MM.1S (cell line): ENCODE measurements at regions not wholly inside any gene's neighbourhood (a gene's known extent, or its start where the extent isn't known, plus 50 kb on each side); places are given as distances from the start of the nearest gene placed in this dataset.

Experiments
- DNase-seq: peaks from one replicate; pipeline ENCODE4 v3.0.0-alpha.2; 2015
- H2AFZ ChIP-seq: fragments of 300-600 bp; sonication (generic); 2 replicates; pipeline ENCODE4 v1.6.0; 2016; ENCODE audit warnings: antibody characterized with exemption, low read length
- H3F3A ChIP-seq: fragments of 300-600 bp; sonication (generic); 2 replicates; pipeline ENCODE4 v1.6.1; 2016; ENCODE audit warnings: mild to moderate bottlenecking, antibody characterized with exemption, low read length, moderate library complexity, mixed read lengths; ENCODE audit not compliant: insufficient read depth
- H3K27ac ChIP-seq: fragments of 300-600 bp; sonication (generic); 2 replicates; pipeline ENCODE4 v1.5.1; 2016; ENCODE audit warnings: mild to moderate bottlenecking, low read length
- H3K27me3 ChIP-seq: fragments of 300-600 bp; sonication (generic); replicated peaks from 2 replicates; pipeline ENCODE4 v1.6.0; 2016; ENCODE audit warnings: low read length; ENCODE audit not compliant: insufficient read depth
- H3K36me3 ChIP-seq: fragments of 300-600 bp; sonication (generic); replicated peaks from 2 replicates; pipeline ENCODE4 v1.6.1; 2016; ENCODE audit warnings: mild to moderate bottlenecking, low read length, mixed read lengths; ENCODE audit not compliant: insufficient read depth
- H3K4me1 ChIP-seq: fragments of 300-600 bp; sonication (generic); 2 replicates; pipeline ENCODE4 v1.6.1; 2016; ENCODE audit warnings: low read length, mixed read lengths
- H3K4me2 ChIP-seq: fragments of 300-600 bp; sonication (generic); 2 replicates; pipeline ENCODE4 v1.6.0; 2016; ENCODE audit warnings: low read depth, low read length
- H3K4me3 ChIP-seq: fragments of 300-600 bp; sonication (generic); 2 replicates; pipeline ENCODE4 v1.5.1; 2016; ENCODE audit warnings: low read length, mixed read lengths
- H3K79me2 ChIP-seq: fragments of 300-600 bp; sonication (generic); 2 replicates; pipeline ENCODE4 v1.6.1; 2016; ENCODE audit warnings: mixed run types, low read length, mixed read lengths
- H3K9ac ChIP-seq: fragments of 300-600 bp; sonication (generic); 2 replicates; pipeline ENCODE4 v1.6.1; 2016; ENCODE audit warnings: low read length, mixed read lengths
- H3K9me2 ChIP-seq: fragments of 300-600 bp; sonication (generic); replicated peaks from 2 replicates; pipeline ENCODE4 v1.6.1; 2016; ENCODE audit warnings: mild to moderate bottlenecking, low read length, mixed read lengths; ENCODE audit not compliant: insufficient read depth
- H3K9me3 ChIP-seq: fragments of 300-600 bp; sonication (generic); replicated peaks from 2 replicates; pipeline ENCODE4 v1.6.1; 2016; ENCODE audit warnings: mild to moderate bottlenecking, low read length, mixed read lengths; ENCODE audit not compliant: insufficient read depth
- H4K20me1 ChIP-seq: fragments of 300-600 bp; sonication (generic); 2 replicates; pipeline ENCODE4 v1.6.1; 2016; ENCODE audit warnings: mild to moderate bottlenecking, low read length, moderate library complexity, mixed read lengths; ENCODE audit not compliant: insufficient read depth
- EZH2 ChIP-seq: fragments of 300-600 bp; sonication (generic); optimal IDR thresholded peaks from 2 replicates; pipeline ENCODE3; 2017; ENCODE audit warnings: low read depth, mild to moderate bottlenecking, antibody characterized with exemption, low read length, mixed read lengths
- EZH2phosphoT487 ChIP-seq: fragments of 300-600 bp; sonication (generic); IDR thresholded peaks from 2 replicates; pipeline ENCODE4 v1.6.1; 2018; ENCODE audit warnings: antibody characterized with exemption, low read length
- TF ChIP-seq, protein P1 (sequence below): fragments of 300-600 bp; sonication (generic); IDR thresholded peaks from 2 replicates; pipeline ENCODE4 v1.5.1; 2016; ENCODE audit warnings: antibody characterized with exemption, low read length, mixed read lengths

DNA sequence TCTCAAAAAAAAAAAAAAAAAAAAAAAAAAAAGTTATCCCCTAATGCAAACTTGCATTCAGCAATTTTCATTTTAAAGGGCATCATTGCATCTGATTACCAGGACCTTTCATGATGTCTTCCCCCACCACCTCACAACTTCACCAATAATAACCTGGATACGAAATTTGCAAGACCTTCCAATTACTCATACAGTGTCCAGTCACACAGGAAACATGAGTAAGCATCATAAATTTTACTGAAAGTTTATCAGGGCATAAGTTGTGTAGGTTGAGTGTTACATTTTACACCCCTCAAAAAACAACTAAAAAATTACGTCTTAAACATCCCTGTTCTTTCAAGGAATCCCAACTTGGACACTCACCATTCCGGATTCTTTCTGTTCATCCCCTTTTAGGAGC, 79.1 kb upstream of the ANKEF1 start:
- no peak for TF ChIP-seq EZH2
- TF ChIP-seq, protein P1, sequence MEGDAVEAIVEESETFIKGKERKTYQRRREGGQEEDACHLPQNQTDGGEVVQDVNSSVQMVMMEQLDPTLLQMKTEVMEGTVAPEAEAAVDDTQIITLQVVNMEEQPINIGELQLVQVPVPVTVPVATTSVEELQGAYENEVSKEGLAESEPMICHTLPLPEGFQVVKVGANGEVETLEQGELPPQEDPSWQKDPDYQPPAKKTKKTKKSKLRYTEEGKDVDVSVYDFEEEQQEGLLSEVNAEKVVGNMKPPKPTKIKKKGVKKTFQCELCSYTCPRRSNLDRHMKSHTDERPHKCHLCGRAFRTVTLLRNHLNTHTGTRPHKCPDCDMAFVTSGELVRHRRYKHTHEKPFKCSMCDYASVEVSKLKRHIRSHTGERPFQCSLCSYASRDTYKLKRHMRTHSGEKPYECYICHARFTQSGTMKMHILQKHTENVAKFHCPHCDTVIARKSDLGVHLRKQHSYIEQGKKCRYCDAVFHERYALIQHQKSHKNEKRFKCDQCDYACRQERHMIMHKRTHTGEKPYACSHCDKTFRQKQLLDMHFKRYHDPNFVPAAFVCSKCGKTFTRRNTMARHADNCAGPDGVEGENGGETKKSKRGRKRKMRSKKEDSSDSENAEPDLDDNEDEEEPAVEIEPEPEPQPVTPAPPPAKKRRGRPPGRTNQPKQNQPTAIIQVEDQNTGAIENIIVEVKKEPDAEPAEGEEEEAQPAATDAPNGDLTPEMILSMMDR = no peak
- Histone ChIP-seq H3K9ac (no peak overlapping the region), H3K79me2 (no peaks in the 10 kb centered on the region), H3K36me3 (no peaks in the 10 kb centered on the region), H3F3A (no peaks in the 10 kb centered on the region), H2AFZ (no peak overlapping the region), H3K27ac (no peak overlapping the region), H3K9me3 (no peaks in the 10 kb centered on the region), H3K9me2 (no peaks in the 10 kb centered on the region), H4K20me1 (no peaks in the 10 kb centered on the region), H3K4me3 (no peak overlapping the region), H3K4me1 (no peaks in the 10 kb centered on the region), H3K27me3 (no peaks in the 10 kb centered on the region), H3K4me2 (no peak overlapping the region)
- no peak for DNase-seq

DNA sequence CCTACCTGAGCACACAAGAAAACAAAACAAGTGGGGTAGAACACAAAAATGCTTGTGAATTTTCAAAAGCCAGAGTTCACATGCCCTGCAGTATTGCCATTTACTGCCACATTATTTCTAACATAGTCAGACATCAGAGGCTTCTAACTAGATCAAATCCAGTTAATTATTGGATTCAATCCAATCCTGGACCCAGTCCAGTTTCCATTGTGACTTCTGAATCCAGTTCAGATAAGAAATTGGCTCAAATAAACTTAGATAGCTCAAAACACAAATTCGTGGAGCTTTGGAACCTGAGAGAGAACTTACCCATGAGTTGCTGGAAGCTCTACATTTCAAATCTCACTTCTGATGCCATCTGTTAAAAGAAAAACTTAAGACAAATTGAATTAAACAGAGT, 85.2 kb upstream of the ANKEF1 start:
- Histone ChIP-seq H3K9ac (no peak overlapping the region), H2AFZ (no peak overlapping the region), H3K36me3 (no peaks in the 10 kb centered on the region), H3K4me2 (no peak overlapping the region), H3K9me2 (no peaks in the 10 kb centered on the region), H3K4me3 (no peak overlapping the region), H3K4me1 (no peaks in the 10 kb centered on the region), H3K27me3 (no peaks in the 10 kb centered on the region), H3K27ac (no peak overlapping the region), H4K20me1 (no peaks in the 10 kb centered on the region), H3K9me3 (no peaks in the 10 kb centered on the region), H3K79me2 (no peaks in the 10 kb centered on the region), H3F3A (no peaks in the 10 kb centered on the region)
- TF ChIP-seq EZH2phosphoT487 = no peak
- no peak for TF ChIP-seq EZH2
- DNase-seq = no peak

DNA sequence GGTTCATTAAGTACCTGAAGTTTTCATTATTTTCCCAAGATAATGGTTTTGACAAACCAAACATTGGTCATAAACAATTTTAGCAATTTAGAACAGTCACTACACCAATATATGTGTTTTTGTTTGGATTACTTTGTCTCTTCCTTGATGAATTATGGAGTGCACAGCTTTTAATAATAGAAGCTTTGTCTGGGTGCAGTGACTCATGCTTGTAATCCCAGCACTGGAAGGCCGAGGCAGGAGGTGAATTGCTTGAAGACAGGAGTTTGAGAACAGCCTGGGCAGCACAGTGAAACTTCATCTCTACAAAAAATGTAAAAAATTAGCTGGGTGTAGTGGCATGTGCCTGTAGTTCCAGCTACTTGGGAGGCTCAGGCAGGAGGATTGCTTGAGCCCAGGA, 89.4 kb upstream of the ANKEF1 start:
- Histone ChIP-seq H3K9me2 (no peaks in the 10 kb centered on the region), H3K79me2 (no peaks in the 10 kb centered on the region), H3K27me3 (no peaks in the 10 kb centered on the region), H3K4me2 (no peak overlapping the region), H3K9me3 (no peaks in the 10 kb centered on the region), H2AFZ (no peak overlapping the region), H3K4me1 (no peaks in the 10 kb centered on the region), H3K4me3 (no peak overlapping the region), H3F3A (no peaks in the 10 kb centered on the region), H3K36me3 (no peaks in the 10 kb centered on the region), H3K9ac (no peak overlapping the region), H4K20me1 (no peaks in the 10 kb centered on the region), H3K27ac (no peak overlapping the region)
- no peak for TF ChIP-seq EZH2
- TF ChIP-seq EZH2phosphoT487 = no peak
- TF ChIP-seq, protein P1 = no peak
- no peak for DNase-seq

DNA sequence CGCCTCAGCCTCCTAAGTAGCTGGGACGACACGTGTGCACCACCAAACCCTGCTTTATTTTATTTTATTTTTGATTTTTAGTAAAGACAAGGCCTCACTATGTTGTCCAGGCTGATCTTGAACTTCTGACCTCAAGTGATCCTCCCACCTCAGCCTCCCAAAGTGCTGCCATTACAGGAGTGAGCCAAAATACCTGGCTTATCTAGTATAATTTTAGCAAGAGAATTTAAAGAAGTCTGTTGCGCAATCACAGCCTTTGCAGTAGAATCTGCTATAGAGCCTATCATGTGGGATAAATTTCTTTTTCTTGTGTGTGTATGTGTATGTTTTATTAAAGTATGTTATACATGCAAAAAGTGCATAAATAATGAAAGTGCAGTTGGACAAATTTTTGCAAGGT, 92.1 kb upstream of the ANKEF1 start:
- Histone ChIP-seq H3F3A (no peaks in the 10 kb centered on the region), H3K9ac (no peak overlapping the region), H2AFZ (no peak overlapping the region), H3K4me1 (no peaks in the 10 kb centered on the region), H3K4me3 (no peak overlapping the region), H3K36me3 (no peaks in the 10 kb centered on the region), H3K4me2 (no peak overlapping the region), H3K79me2 (no peaks in the 10 kb centered on the region), H3K9me2 (no peaks in the 10 kb centered on the region), H3K27ac (no peak overlapping the region), H3K9me3 (no peaks in the 10 kb centered on the region), H4K20me1 (no peaks in the 10 kb centered on the region), H3K27me3 (no peaks in the 10 kb centered on the region)
- DNase-seq = no peak
- TF ChIP-seq, protein P1 = no peak
- TF ChIP-seq EZH2 = no peak
- no peak for TF ChIP-seq EZH2phosphoT487
